ENCODE measurements at regions not wholly inside any gene's neighbourhood (a gene's known extent, or its start where the extent isn't known, plus 50 kb on each side); places are given as distances from the start of the nearest gene placed in this dataset.

GRCh38 chr4:13233755-13234154 is 250.4 kb downstream of the RAB28 start:
- Histone ChIP-seq H3K36me3 (ENCODE audit: control insufficient read depth in 2 of 2, insufficient read depth in 2 of 2, low read length in 2 of 2) (no peaks in the 10 kb centered on the region), H3K27ac (ENCODE audit: low read depth in 2 of 2, low read length in 2 of 2) (no peak overlapping the region), H3K9me3 (ENCODE audit: control insufficient read depth in 2 of 2, low read length in 2 of 2) (no peaks in the 10 kb centered on the region)

GRCh38 chr4:13219971-13220370 is 264.2 kb downstream of the RAB28 start:
- Histone ChIP-seq H3K36me3 (ENCODE audit: control insufficient read depth in 2 of 2, insufficient read depth in 2 of 2, low read length in 2 of 2) (no peaks in the 10 kb centered on the region), H3K4me3 (ENCODE audit: low read length in 2 of 2) (no peak overlapping the region), H3K9me3 (ENCODE audit: control insufficient read depth in 2 of 2, low read length in 2 of 2) (no peaks in the 10 kb centered on the region), H3K27me3 (ENCODE audit: control insufficient read depth in 2 of 2, insufficient read depth in 2 of 2, low read length in 2 of 2) (no peaks in the 10 kb centered on the region), H3K27ac (ENCODE audit: low read depth in 2 of 2, low read length in 2 of 2) (no peak overlapping the region), H3K4me1 (ENCODE audit: control insufficient read depth in 2 of 2, insufficient read depth in 2 of 2, low read length in 2 of 2) (no peaks in the 10 kb centered on the region), H3K9ac (ENCODE audit: low read depth in 1 of 2, low read length in 2 of 2) (no peak overlapping the region)

More at GRCh38 chr4:13233755-13234154, 250.4 kb downstream of the RAB28 start:
- Histone ChIP-seq H3K9ac (ENCODE audit: low read depth in 1 of 2, low read length in 2 of 2) (no peak overlapping the region), H3K4me1 (ENCODE audit: control insufficient read depth in 2 of 2, insufficient read depth in 2 of 2, low read length in 2 of 2) (no peaks in the 10 kb centered on the region), H3K27me3 (ENCODE audit: control insufficient read depth in 2 of 2, insufficient read depth in 2 of 2, low read length in 2 of 2) (no peaks in the 10 kb centered on the region), H3K4me3 (ENCODE audit: low read length in 2 of 2) (no peak overlapping the region)

GRCh38 chr4:13218326-13218958 is 265.7 kb downstream of the RAB28 start:
- Histone ChIP-seq H3K36me3 (ENCODE audit: control insufficient read depth in 2 of 2, insufficient read depth in 2 of 2, low read length in 2 of 2) (no peaks in the 10 kb centered on the region), H3K4me3 (ENCODE audit: low read length in 2 of 2) (no peak overlapping the region), H3K9me3 (ENCODE audit: control insufficient read depth in 2 of 2, low read length in 2 of 2) (no peaks in the 10 kb centered on the region), H3K27me3 (ENCODE audit: control insufficient read depth in 2 of 2, insufficient read depth in 2 of 2, low read length in 2 of 2) (no peaks in the 10 kb centered on the region), H3K27ac (ENCODE audit: low read depth in 2 of 2, low read length in 2 of 2) (no peak overlapping the region), H3K9ac (ENCODE audit: low read depth in 1 of 2, low read length in 2 of 2) (no peak overlapping the region), H3K4me1 (ENCODE audit: control insufficient read depth in 2 of 2, insufficient read depth in 2 of 2, low read length in 2 of 2) (no peaks in the 10 kb centered on the region)

DNA sequence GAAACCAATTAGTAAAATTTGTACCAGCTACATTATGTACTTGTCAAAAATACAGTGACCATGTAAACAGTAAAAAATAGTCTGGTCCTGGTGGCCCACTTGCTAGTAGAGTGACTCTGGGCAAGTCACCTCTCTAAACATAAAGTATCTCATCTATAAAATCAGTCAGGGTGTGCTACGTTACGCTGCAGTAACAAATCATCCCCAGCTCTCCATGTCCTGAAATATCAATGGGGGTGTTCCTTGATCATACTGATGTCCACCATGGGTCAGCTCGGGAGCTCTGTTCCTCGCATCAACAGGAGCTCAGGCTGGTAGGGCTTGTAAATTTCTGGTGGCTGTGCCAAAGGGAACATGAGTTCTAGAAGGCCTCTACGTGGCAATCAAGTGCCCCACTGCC is 268.6 kb downstream of the RAB28 start:
- Histone ChIP-seq H3K9me3 (ENCODE audit: control insufficient read depth in 2 of 2, low read length in 2 of 2) (no peaks in the 10 kb centered on the region), H3K27ac (ENCODE audit: low read depth in 2 of 2, low read length in 2 of 2) (no peak overlapping the region), H3K36me3 (ENCODE audit: control insufficient read depth in 2 of 2, insufficient read depth in 2 of 2, low read length in 2 of 2) (no peaks in the 10 kb centered on the region), H3K4me1 (ENCODE audit: control insufficient read depth in 2 of 2, insufficient read depth in 2 of 2, low read length in 2 of 2) (no peaks in the 10 kb centered on the region), H3K27me3 (ENCODE audit: control insufficient read depth in 2 of 2, insufficient read depth in 2 of 2, low read length in 2 of 2) (no peaks in the 10 kb centered on the region), H3K9ac (ENCODE audit: low read depth in 1 of 2, low read length in 2 of 2) (no peak overlapping the region), H3K4me3 (ENCODE audit: low read length in 2 of 2) (no peak overlapping the region)

DNA sequence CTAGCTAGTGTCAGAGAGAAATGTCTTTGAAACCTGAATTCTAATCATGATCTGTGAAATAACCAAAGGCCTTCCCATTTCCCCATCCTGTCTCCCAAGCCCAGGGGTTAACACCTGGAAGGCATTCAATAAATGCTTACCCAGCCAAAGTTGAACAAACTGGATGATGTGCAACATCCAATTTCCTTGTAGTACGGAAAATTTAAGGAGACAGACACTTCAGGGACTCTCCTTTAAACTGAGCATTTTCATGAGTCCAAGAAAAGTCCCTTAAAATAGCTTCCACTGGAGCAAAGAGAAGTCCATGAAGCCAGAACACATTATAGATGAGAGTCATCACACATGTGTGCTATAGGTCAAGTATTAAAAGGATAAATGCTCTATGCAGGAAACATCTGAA is 271.2 kb downstream of the RAB28 start:
- H3K36me3 ChIP-seq (ENCODE audit: control insufficient read depth in 2 of 2, insufficient read depth in 2 of 2, low read length in 2 of 2), result no peaks in the 10 kb centered on the region
- no peaks in the 10 kb centered on the region for H3K9me3 ChIP-seq (ENCODE audit: control insufficient read depth in 2 of 2, low read length in 2 of 2)
- no peaks in the 10 kb centered on the region for H3K4me1 ChIP-seq (ENCODE audit: control insufficient read depth in 2 of 2, insufficient read depth in 2 of 2, low read length in 2 of 2)
- no peaks in the 10 kb centered on the region for H3K27me3 ChIP-seq (ENCODE audit: control insufficient read depth in 2 of 2, insufficient read depth in 2 of 2, low read length in 2 of 2)
- no peak overlapping the region for H3K9ac ChIP-seq (ENCODE audit: low read depth in 1 of 2, low read length in 2 of 2)
- no peak overlapping the region for H3K4me3 ChIP-seq (ENCODE audit: low read length in 2 of 2)
- H3K27ac ChIP-seq (ENCODE audit: low read depth in 2 of 2, low read length in 2 of 2), result no peak overlapping the region

- no peak overlapping the region for H3K9ac ChIP-seq (ENCODE audit: low read depth in 1 of 2, low read length in 2 of 2)
- H3K4me1 ChIP-seq (ENCODE audit: control insufficient read depth in 2 of 2, insufficient read depth in 2 of 2, low read length in 2 of 2), result no peaks in the 10 kb centered on the region
- no peak overlapping the region for H3K27ac ChIP-seq (ENCODE audit: low read depth in 2 of 2, low read length in 2 of 2)
Observed at GRCh38 chr4:13209600-13209999, 274.5 kb downstream of the RAB28 start.

GRCh38 chr4:13208558-13209193 is 275.5 kb downstream of the RAB28 start:
- Histone ChIP-seq H3K27ac (ENCODE audit: low read depth in 2 of 2, low read length in 2 of 2) (no peak overlapping the region), H3K9me3 (ENCODE audit: control insufficient read depth in 2 of 2, low read length in 2 of 2) (no peaks in the 10 kb centered on the region)

More at GRCh38 chr4:13209600-13209999, 274.5 kb downstream of the RAB28 start:
- Histone ChIP-seq H3K27me3 (ENCODE audit: control insufficient read depth in 2 of 2, insufficient read depth in 2 of 2, low read length in 2 of 2) (no peaks in the 10 kb centered on the region), H3K36me3 (ENCODE audit: control insufficient read depth in 2 of 2, insufficient read depth in 2 of 2, low read length in 2 of 2) (no peaks in the 10 kb centered on the region), H3K9me3 (ENCODE audit: control insufficient read depth in 2 of 2, low read length in 2 of 2) (no peaks in the 10 kb centered on the region), H3K4me3 (ENCODE audit: low read length in 2 of 2) (no peak overlapping the region)

DNA sequence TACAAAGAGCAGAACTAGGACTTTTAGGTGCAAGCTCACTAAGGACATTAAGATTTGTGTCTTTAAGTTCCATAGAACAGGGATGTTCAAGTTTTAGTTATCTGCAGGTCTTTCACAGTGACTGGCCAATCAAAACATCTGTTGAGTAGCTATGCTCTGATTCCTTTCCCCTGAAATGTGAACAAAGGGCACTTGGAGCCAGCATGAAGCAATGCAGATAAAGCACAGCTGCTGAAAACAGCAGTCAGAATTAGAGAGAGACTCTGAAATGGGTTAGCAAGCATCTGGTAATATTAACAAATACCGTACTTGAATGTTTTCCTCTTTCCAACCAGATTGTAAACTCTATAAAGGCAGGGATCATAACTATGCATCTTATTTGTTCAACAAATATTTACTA is 276.9 kb downstream of the RAB28 start:
- Histone ChIP-seq H3K36me3 (ENCODE audit: control insufficient read depth in 2 of 2, insufficient read depth in 2 of 2, low read length in 2 of 2) (no peaks in the 10 kb centered on the region), H3K9me3 (ENCODE audit: control insufficient read depth in 2 of 2, low read length in 2 of 2) (no peaks in the 10 kb centered on the region), H3K4me1 (ENCODE audit: control insufficient read depth in 2 of 2, insufficient read depth in 2 of 2, low read length in 2 of 2) (no peaks in the 10 kb centered on the region)

More at GRCh38 chr4:13208558-13209193, 275.5 kb downstream of the RAB28 start:
- Histone ChIP-seq H3K27me3 (ENCODE audit: control insufficient read depth in 2 of 2, insufficient read depth in 2 of 2, low read length in 2 of 2) (no peaks in the 10 kb centered on the region), H3K4me1 (ENCODE audit: control insufficient read depth in 2 of 2, insufficient read depth in 2 of 2, low read length in 2 of 2) (no peaks in the 10 kb centered on the region), H3K36me3 (ENCODE audit: control insufficient read depth in 2 of 2, insufficient read depth in 2 of 2, low read length in 2 of 2) (no peaks in the 10 kb centered on the region), H3K9ac (ENCODE audit: low read depth in 1 of 2, low read length in 2 of 2) (no peak overlapping the region), H3K4me3 (ENCODE audit: low read length in 2 of 2) (no peak overlapping the region)

GRCh38 chr4:13203101-13203500 is 281.0 kb downstream of the RAB28 start:
- Histone ChIP-seq H3K9me3 (ENCODE audit: control insufficient read depth in 2 of 2, low read length in 2 of 2) (no peaks in the 10 kb centered on the region), H3K27me3 (ENCODE audit: control insufficient read depth in 2 of 2, insufficient read depth in 2 of 2, low read length in 2 of 2) (no peaks in the 10 kb centered on the region), H3K4me1 (ENCODE audit: control insufficient read depth in 2 of 2, insufficient read depth in 2 of 2, low read length in 2 of 2) (no peaks in the 10 kb centered on the region), H3K4me3 (ENCODE audit: low read length in 2 of 2) (no peak overlapping the region), H3K36me3 (ENCODE audit: control insufficient read depth in 2 of 2, insufficient read depth in 2 of 2, low read length in 2 of 2) (no peaks in the 10 kb centered on the region), H3K9ac (ENCODE audit: low read depth in 1 of 2, low read length in 2 of 2) (no peak overlapping the region), H3K27ac (ENCODE audit: low read depth in 2 of 2, low read length in 2 of 2) (no peak overlapping the region)

More for the DNA sequence above, 276.9 kb downstream of the RAB28 start:
- no peak overlapping the region for H3K27ac ChIP-seq (ENCODE audit: low read depth in 2 of 2, low read length in 2 of 2)
- no peak overlapping the region for H3K9ac ChIP-seq (ENCODE audit: low read depth in 1 of 2, low read length in 2 of 2)
- H3K4me3 ChIP-seq (ENCODE audit: low read length in 2 of 2), result no peak overlapping the region
- H3K27me3 ChIP-seq (ENCODE audit: control insufficient read depth in 2 of 2, insufficient read depth in 2 of 2, low read length in 2 of 2), result no peaks in the 10 kb centered on the region

- H3K4me1 ChIP-seq (ENCODE audit: control insufficient read depth in 2 of 2, insufficient read depth in 2 of 2, low read length in 2 of 2), result no peaks in the 10 kb centered on the region
- no peak overlapping the region for H3K27ac ChIP-seq (ENCODE audit: low read depth in 2 of 2, low read length in 2 of 2)
- H3K9ac ChIP-seq (ENCODE audit: low read depth in 1 of 2, low read length in 2 of 2), result no peak overlapping the region
- no peak overlapping the region for H3K4me3 ChIP-seq (ENCODE audit: low read length in 2 of 2)
- no peaks in the 10 kb centered on the region for H3K27me3 ChIP-seq (ENCODE audit: control insufficient read depth in 2 of 2, insufficient read depth in 2 of 2, low read length in 2 of 2)
- no peaks in the 10 kb centered on the region for H3K9me3 ChIP-seq (ENCODE audit: control insufficient read depth in 2 of 2, low read length in 2 of 2)
- no peaks in the 10 kb centered on the region for H3K36me3 ChIP-seq (ENCODE audit: control insufficient read depth in 2 of 2, insufficient read depth in 2 of 2, low read length in 2 of 2)
Observed at GRCh38 chr4:13202701-13203100, 281.4 kb downstream of the RAB28 start.
